Fibroblast of lung (primary cell): ENCODE measurements at regions not wholly inside any gene's neighbourhood (a gene's known extent, or its start where the extent isn't known, plus 50 kb on each side); places are given as distances from the start of the nearest gene placed in this dataset.

Experiments used
- DNase-seq, 2 donors: peaks; one replicate each; pipeline versions ENCODE4 v3.0.0 to v3.0.0-alpha.2; 2010; ENCODE audit warnings: low read depth in 2 of 2
- H2AFZ ChIP-seq: 2 replicates; pipeline ENCODE4 v1.5.1; 2012; ENCODE audit warnings: low read length, control low read depth, inconsistent platforms
- H3K27ac ChIP-seq: 2 replicates; pipeline ENCODE4 v1.5.1; 2011; ENCODE audit warnings: low read length, control low read depth; ENCODE audit not compliant: insufficient read depth
- H3K27me3 ChIP-seq: 2 replicates; pipeline ENCODE4 v1.5.1; 2011; ENCODE audit warnings: mild to moderate bottlenecking, low read length; ENCODE audit not compliant: control insufficient read depth, insufficient read depth
- H3K36me3 ChIP-seq: 2 replicates; pipeline ENCODE4 v1.5.1; 2011; ENCODE audit warnings: low read length; ENCODE audit not compliant: control insufficient read depth, insufficient read depth
- H3K4me1 ChIP-seq: 2 replicates; pipeline ENCODE4 v1.5.1; 2011; ENCODE audit warnings: low read length; ENCODE audit not compliant: control insufficient read depth, insufficient read depth; ENCODE audit errors: extremely low read depth
- H3K4me2 ChIP-seq: 2 replicates; pipeline ENCODE4 v1.5.1; 2011; ENCODE audit warnings: low read length, control low read depth; ENCODE audit not compliant: insufficient read depth; ENCODE audit errors: extremely low read depth
- H3K4me3 ChIP-seq, 4 experiments: fragments of 200-600 bp in 1 of 4; sonication (generic) in 1 of 4; replicated peaks in 1 of 4; 2 replicates each; pipeline ENCODE4 v1.5.1; 2011 to 2016; ENCODE audit warnings: low read length in 4 of 4, low read depth in 3 of 4, mild to moderate bottlenecking in 3 of 4, control low read depth in 2 of 4, inconsistent platforms in 1 of 4, mixed read lengths in 1 of 4; ENCODE audit not compliant: insufficient read depth in 1 of 4; ENCODE audit errors: control extremely low read depth in 1 of 4
- H3K79me2 ChIP-seq: 2 replicates; pipeline ENCODE4 v1.5.1; 2012; ENCODE audit warnings: mild to moderate bottlenecking, low read length, inconsistent platforms; ENCODE audit not compliant: control insufficient read depth, insufficient read depth
- H3K9ac ChIP-seq: 2 replicates; pipeline ENCODE4 v1.5.1; 2011; ENCODE audit warnings: mild to moderate bottlenecking, low read length, control low read depth; ENCODE audit not compliant: insufficient read depth
- H3K9me3 ChIP-seq: 2 replicates; pipeline ENCODE4 v1.5.1; 2012; ENCODE audit warnings: low read depth, low read length; ENCODE audit not compliant: control insufficient read depth, insufficient read depth
- H4K20me1 ChIP-seq: 2 replicates; pipeline ENCODE4 v1.5.1; 2011; ENCODE audit warnings: low read length; ENCODE audit not compliant: control insufficient read depth, insufficient read depth; ENCODE audit errors: extremely low read depth
- CTCF ChIP-seq, 2 donors: IDR thresholded peaks in 1 of 2; conservative IDR thresholded peaks in 1 of 2; 1 replicate in 1 of 2; 2 replicates in 1 of 2; pipeline ENCODE4 v1.5.1; 2011 to 2012; ENCODE audit warnings: low read length in 2 of 2, control low read depth in 1 of 2, inconsistent platforms in 1 of 2, low read depth in 1 of 2, mild to moderate bottlenecking in 1 of 2
- EZH2 ChIP-seq: IDR thresholded peaks from 2 replicates; pipeline ENCODE4 v1.5.1; 2012; ENCODE audit warnings: low read length, control low read depth, mild to moderate bottlenecking; ENCODE audit errors: missing control alignments

DNA sequence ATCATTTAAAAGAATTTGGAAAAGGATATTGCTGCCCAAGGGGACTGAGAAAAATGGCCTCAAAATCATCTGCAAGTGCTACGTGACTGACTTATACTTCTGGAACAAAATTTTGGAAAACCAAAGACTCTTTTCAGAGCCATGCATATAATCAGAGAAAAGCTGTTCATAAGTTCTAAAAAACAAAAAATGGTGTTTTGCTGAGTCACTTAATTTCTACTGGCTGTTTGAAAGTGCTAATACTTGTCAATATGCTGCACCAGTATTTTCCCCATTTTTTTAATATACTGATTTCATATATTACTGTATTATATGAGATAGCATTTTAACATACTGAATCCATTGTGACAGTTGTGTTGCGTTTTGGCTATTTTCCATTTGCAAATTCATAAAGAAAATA, 61.5 kb upstream of the ZMAT1 start:
- Histone ChIP-seq H3K27me3 (no peaks in the 10 kb centered on the region), H2AFZ (no peak overlapping the region), H3K9me3 (no peaks in the 10 kb centered on the region), H3K4me2 (no peak overlapping the region), H4K20me1 (no peaks in the 10 kb centered on the region), H3K9ac (no peak overlapping the region), H3K36me3 (no peaks in the 10 kb centered on the region), H3K27ac (no peak overlapping the region), H3K79me2 (no peaks in the 10 kb centered on the region), H3K4me1 (no peaks in the 10 kb centered on the region), H3K4me3 (no peak overlapping the region)
- TF ChIP-seq EZH2 = no peak
- TF ChIP-seq CTCF (conservative IDR thresholded peaks at IDR 0.05 in 1 of 2, IDR thresholded peaks at IDR 0.05 in 1 of 2; ENCODE audit: low read depth in 1 of 2, low read length in 2 of 2) = no peak
- no peak for DNase-seq

- H3K79me2 ChIP-seq = no peaks in the 10 kb centered on the region
- H3K9me3 ChIP-seq = no peaks in the 10 kb centered on the region
- H4K20me1 ChIP-seq = no peaks in the 10 kb centered on the region
- H3K27me3 ChIP-seq = no peaks in the 10 kb centered on the region
- H3K9ac ChIP-seq = no peak overlapping the region
- H3K36me3 ChIP-seq = no peaks in the 10 kb centered on the region
- H3K4me3 ChIP-seq = no peak overlapping the region
- no peaks in the 10 kb centered on the region for H3K4me1 ChIP-seq
- no peak overlapping the region for H3K27ac ChIP-seq
- no peak for DNase-seq
- H3K4me2 ChIP-seq = no peak overlapping the region
- TF ChIP-seq EZH2 (no peak), CTCF (conservative IDR thresholded peaks at IDR 0.05 in 1 of 2, IDR thresholded peaks at IDR 0.05 in 1 of 2; ENCODE audit: low read depth in 1 of 2, low read length in 2 of 2) (no peak)
- no peak overlapping the region for H2AFZ ChIP-seq
Measured at GRCh38 chrX:101986586-101986985, 54.8 kb upstream of the ZMAT1 start.
